Neural progenitor cell (in vitro differentiated cells): ENCODE measurements at regions not wholly inside any gene's neighbourhood (a gene's known extent, or its start where the extent isn't known, plus 50 kb on each side); places are given as distances from the start of the nearest gene placed in this dataset.

ENCODE experiments used
- DNase-seq: peaks from one replicate; pipeline ENCODE4 v3.0.0-alpha.2; 2016; ENCODE audit warnings: low spot score
- H2AFZ ChIP-seq: fragments of 200-600 bp; sonication (generic); replicated peaks from 2 replicates; pipeline ENCODE4 v1.6.1; 2016; ENCODE audit warnings: antibody characterized with exemption
- H3F3A ChIP-seq: fragments of 200-600 bp; sonication (generic); 2 replicates; pipeline ENCODE4 v1.6.1; 2016; ENCODE audit warnings: antibody characterized with exemption, low read depth
- H3K27ac ChIP-seq: fragments of 200-600 bp; sonication (generic); 2 replicates; pipeline ENCODE4 v1.5.1; 2016; ENCODE audit warnings: mild to moderate bottlenecking
- H3K27me3 ChIP-seq: fragments of 200-600 bp; sonication (generic); 2 replicates; pipeline ENCODE4 v1.6.1; 2016; ENCODE audit warnings: mild to moderate bottlenecking, moderate library complexity
- H3K36me3 ChIP-seq: fragments of 200-600 bp; sonication (generic); 2 replicates; pipeline ENCODE4 v1.5.1; 2016
- H3K4me1 ChIP-seq: fragments of 200-600 bp; sonication (generic); 2 replicates; pipeline ENCODE4 v1.6.1; 2016; ENCODE audit warnings: mixed run types
- H3K4me2 ChIP-seq: fragments of 200-600 bp; sonication (generic); 2 replicates; pipeline ENCODE4 v1.6.1; 2016
- H3K4me3 ChIP-seq: fragments of 200-600 bp; sonication (generic); 2 replicates; pipeline ENCODE4 v1.5.1; 2016
- H3K79me2 ChIP-seq: fragments of 200-600 bp; sonication (generic); 2 replicates; pipeline ENCODE4 v1.6.1; 2016; ENCODE audit warnings: low read depth
- H3K9ac ChIP-seq: fragments of 200-600 bp; sonication (generic); 2 replicates; pipeline ENCODE4 v1.6.1; 2016
- H3K9me3 ChIP-seq: fragments of 200-600 bp; sonication (generic); 2 replicates; pipeline ENCODE4 v1.5.1; 2016; ENCODE audit warnings: low read depth
- H4K20me1 ChIP-seq: fragments of 200-600 bp; sonication (generic); 2 replicates; pipeline ENCODE4 v1.6.1; 2016; ENCODE audit warnings: low read depth
- H3K27ac Mint-ChIP-seq: 3 replicates; pipeline ENCODE4 v1.8.0; 2021; ENCODE audit warnings: mixed read lengths
- H3K27me3 Mint-ChIP-seq: 2 replicates; pipeline ENCODE4 v1.8.0; 2022; ENCODE audit warnings: low read depth, mild to moderate bottlenecking, inconsistent platforms, moderate library complexity, mixed read lengths; ENCODE audit not compliant: insufficient read depth
- H3K36me3 Mint-ChIP-seq: 3 replicates; pipeline ENCODE4 v1.8.0; 2021; ENCODE audit warnings: mixed read lengths
- H3K4me1 Mint-ChIP-seq: 3 replicates; pipeline ENCODE4 v1.8.0; 2021; ENCODE audit warnings: mixed read lengths
- H3K4me3 Mint-ChIP-seq: 3 replicates; pipeline ENCODE4 v1.8.0; 2021; ENCODE audit warnings: mild to moderate bottlenecking, moderate library complexity, mixed read lengths
- H3K9me3 Mint-ChIP-seq: 3 replicates; pipeline ENCODE4 v1.8.0; 2020; ENCODE audit warnings: mixed read lengths
- CTCF ChIP-seq: fragments of 200-600 bp; sonication (generic); IDR thresholded peaks from 2 replicates; pipeline ENCODE4 v1.5.1; 2017; ENCODE audit warnings: antibody characterized with exemption, mild to moderate bottlenecking
- EZH2 ChIP-seq: fragments of 200-600 bp; sonication (generic); IDR thresholded peaks from 2 replicates; pipeline ENCODE4 v1.6.1; 2017; ENCODE audit warnings: antibody characterized with exemption, mild to moderate bottlenecking, moderate library complexity
- EZH2phosphoT487 ChIP-seq: fragments of 200-600 bp; sonication (generic); IDR thresholded peaks from 2 replicates; pipeline ENCODE4 v1.6.1; 2017; ENCODE audit warnings: antibody characterized with exemption

- H3K27me3 Mint-ChIP-seq: peaks cover 4% of the 10 kb centered on the region
- H3K27ac Mint-ChIP-seq: no peak overlapping the region
- Histone ChIP-seq H4K20me1 (no peaks in the 10 kb centered on the region), H3F3A (no peaks in the 10 kb centered on the region), H3K4me3 (no peak overlapping the region), H3K79me2 (no peaks in the 10 kb centered on the region), H3K9me3 (no peaks in the 10 kb centered on the region), H3K27ac (no peak overlapping the region), H3K27me3 (no peaks in the 10 kb centered on the region), H3K9ac (no peak overlapping the region), H3K4me1 (peaks cover 7% of the 10 kb centered on the region), H2AFZ (no peak overlapping the region), H3K4me2 (no peak overlapping the region), H3K36me3 (no peaks in the 10 kb centered on the region)
- no peaks in the 10 kb centered on the region for H3K36me3 Mint-ChIP-seq
- TF ChIP-seq CTCF: no peak
- TF ChIP-seq EZH2: no peak
- no peak for TF ChIP-seq EZH2phosphoT487
- DNase-seq: peak; percentile 9
- H3K4me1 Mint-ChIP-seq: peaks cover 3% of the 10 kb centered on the region
- H3K9me3 Mint-ChIP-seq: peaks cover 2% of the 10 kb centered on the region
- no peak overlapping the region for H3K4me3 Mint-ChIP-seq
Observed at GRCh38 chr2:88258208-88258607, 88.1 kb downstream of the THNSL2 start.

DNA sequence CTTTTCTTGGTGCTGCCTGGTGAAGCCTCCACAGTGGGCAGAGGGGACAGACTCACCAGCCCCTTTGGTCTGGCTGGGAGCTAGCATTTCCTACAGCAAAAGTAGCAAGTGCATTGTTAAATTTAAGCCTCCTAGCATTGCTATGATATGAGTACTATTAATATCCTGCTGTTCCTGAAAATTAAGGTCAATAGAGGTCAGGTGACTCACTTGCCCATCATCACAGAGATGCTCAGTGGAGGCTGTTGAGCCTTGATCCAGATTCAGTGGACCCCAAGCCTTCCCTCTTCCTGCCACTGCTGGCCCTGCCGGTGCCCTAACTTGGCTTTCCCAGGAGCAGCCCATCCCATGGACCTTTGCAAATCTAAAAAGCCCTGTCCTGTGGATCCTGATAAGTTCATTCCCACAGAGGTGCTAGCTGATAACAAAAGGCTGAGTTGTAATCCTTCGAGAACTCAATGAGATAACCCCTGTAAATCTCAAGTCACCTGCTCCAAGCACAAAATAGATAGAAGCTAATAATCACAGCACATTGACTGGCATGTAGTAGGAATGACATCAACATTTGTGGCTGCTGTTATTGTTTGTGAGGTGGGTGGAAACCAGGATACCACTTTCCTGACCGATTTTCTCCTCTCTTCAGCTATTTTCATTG lies 84.4 kb downstream of the THNSL2 start:
- Histone ChIP-seq H2AFZ (no peak overlapping the region), H4K20me1 (no peaks in the 10 kb centered on the region), H3K4me2 (no peak overlapping the region), H3K27me3 (no peaks in the 10 kb centered on the region), H3K36me3 (no peaks in the 10 kb centered on the region), H3K79me2 (no peaks in the 10 kb centered on the region), H3F3A (no peaks in the 10 kb centered on the region), H3K9ac (no peak overlapping the region), H3K9me3 (no peaks in the 10 kb centered on the region), H3K4me3 (no peak overlapping the region), H3K27ac (no peak overlapping the region), H3K4me1 (peaks cover 7% of the 10 kb centered on the region)
- no peak overlapping the region for H3K27ac Mint-ChIP-seq
- peaks cover 2% of the 10 kb centered on the region for H3K9me3 Mint-ChIP-seq
- no peak for TF ChIP-seq EZH2phosphoT487
- no peak for TF ChIP-seq CTCF
- TF ChIP-seq EZH2: no peak
- H3K27me3 Mint-ChIP-seq: peaks cover 8% of the 10 kb centered on the region
- H3K36me3 Mint-ChIP-seq: no peaks in the 10 kb centered on the region
- no peak overlapping the region for H3K4me3 Mint-ChIP-seq
- H3K4me1 Mint-ChIP-seq: peaks cover 3% of the 10 kb centered on the region
- no peak for DNase-seq

GRCh38 chr2:88253997-88254396 lies 83.9 kb downstream of the THNSL2 start:
- no peaks in the 10 kb centered on the region for H3K27me3 ChIP-seq
- Mint-ChIP-seq H3K27me3 (peaks cover 13% of the 10 kb centered on the region), H3K4me3 (no peak overlapping the region), H3K36me3 (no peaks in the 10 kb centered on the region), H3K27ac (no peak overlapping the region), H3K4me1 (peaks cover 3% of the 10 kb centered on the region), H3K9me3 (peaks cover 4% of the 10 kb centered on the region)
- H3K4me1 ChIP-seq: peaks cover 7% of the 10 kb centered on the region
- no peak for DNase-seq
- no peak for TF ChIP-seq CTCF
- no peak for TF ChIP-seq EZH2phosphoT487
- no peak for TF ChIP-seq EZH2
- no peaks in the 10 kb centered on the region for H3F3A ChIP-seq
- no peak overlapping the region for H3K4me3 ChIP-seq
- no peaks in the 10 kb centered on the region for H3K9me3 ChIP-seq
- no peak overlapping the region for H3K4me2 ChIP-seq
- no peak overlapping the region for H3K9ac ChIP-seq
- no peaks in the 10 kb centered on the region for H4K20me1 ChIP-seq
- H2AFZ ChIP-seq: no peak overlapping the region
- H3K79me2 ChIP-seq: no peaks in the 10 kb centered on the region
- no peak overlapping the region for H3K27ac ChIP-seq
- H3K36me3 ChIP-seq: no peaks in the 10 kb centered on the region
